Lower leg skin (tissue), 3 donors: ENCODE measurements at regions not wholly inside any gene's neighbourhood (a gene's known extent, or its start where the extent isn't known, plus 50 kb on each side); places are given as distances from the start of the nearest gene placed in this dataset.

ENCODE experiments used
- CTCF ChIP-seq, 3 donors: fragments of 450-650 bp; IDR thresholded peaks; one replicate each; pipeline ENCODE4 v1.5.1; 2016; ENCODE audit warnings: antibody characterized with exemption in 3 of 3, mild to moderate bottlenecking in 3 of 3, moderate library complexity in 2 of 3
- POLR2A ChIP-seq, 2 donors: fragments of 450-650 bp; IDR thresholded peaks; one replicate each; pipeline ENCODE4 v1.6.1; 2016 to 2017; ENCODE audit warnings: antibody characterized with exemption in 2 of 2, mild to moderate bottlenecking in 1 of 2, moderate library complexity in 1 of 2

- TF ChIP-seq CTCF (IDR thresholded peaks at IDR 0.05) (no peak), POLR2A (IDR thresholded peaks at IDR 0.05) (no peak)
Observed at GRCh38 chr6:103191391-103192093, 1668.2 kb downstream of the HACE1 start.
